B cell (primary cell): ENCODE measurements at regions not wholly inside any gene's neighbourhood (a gene's known extent, or its start where the extent isn't known, plus 50 kb on each side); places are given as distances from the start of the nearest gene placed in this dataset.

Source experiments
- ATAC-seq: fragments of 200-7000 bp; cut with Tn5 transposase; one replicate; pipeline ENCODE4 v1.10.0; 2021; ENCODE audit warnings: low read depth, mild to moderate bottlenecking, moderate number of reproducible peaks, moderate library complexity
- CTCF ChIA-PET: fragments of 350-600 bp; sonication (Branson Sonifier 250); formaldehyde crosslinking; loops from one replicate; lab custom pipeline; 2021; ENCODE audit warnings: antibody characterized with exemption, inconsistent platforms; lab: Charles Lee
- POLR2A ChIA-PET: fragments of 350-600 bp; sonication (Branson Sonifier 250); formaldehyde crosslinking; loops from one replicate; lab custom pipeline; 2021; ENCODE audit warnings: antibody characterized with exemption; lab: Charles Lee
- DNase-seq: peaks from one replicate; pipeline ENCODE4 v3.0.0; 2013
- H2AFZ ChIP-seq: 2 replicates; pipeline ENCODE4 v1.6.1; 2012; ENCODE audit warnings: mild to moderate bottlenecking, low read depth, low read length; ENCODE audit not compliant: insufficient read depth, poor library complexity, severe bottlenecking
- H3K27ac ChIP-seq, 2 donors: 1 replicate in 1 of 2; 2 replicates in 1 of 2; pipeline ENCODE4 v1.5.1; 2012 to 2013; ENCODE audit warnings: low read length in 2 of 2, mild to moderate bottlenecking in 2 of 2, moderate library complexity in 1 of 2
- H3K27me3 ChIP-seq, 4 experiments: fragments of 200-600 bp in 1 of 4; sonication (generic) in 1 of 4; replicated peaks in 1 of 4; 1 replicate in 2 of 4; 2 replicates in 2 of 4; pipeline versions ENCODE4 v1.6.1 to v1.7.0; 2013 to 2016; ENCODE audit warnings: low read length in 3 of 4, mild to moderate bottlenecking in 2 of 4, mixed read lengths in 1 of 4, moderate library complexity in 1 of 4; ENCODE audit not compliant: insufficient read depth in 4 of 4, control insufficient read depth in 3 of 4; ENCODE audit errors: control extremely low read depth in 1 of 4
- H3K36me3 ChIP-seq, 2 experiments: replicated peaks in 1 of 2; 1 replicate in 1 of 2; 2 replicates in 1 of 2; pipeline versions ENCODE4 v1.6.1 to v1.7.1; 2013; ENCODE audit warnings: low read length in 1 of 2; ENCODE audit not compliant: insufficient read depth in 2 of 2, control insufficient read depth in 1 of 2; ENCODE audit errors: control extremely low read depth in 1 of 2, extremely low read depth in 1 of 2
- H3K4me1 ChIP-seq, 2 donors: fragments of 200-600 bp in 1 of 2; sonication (generic) in 1 of 2; 1 replicate in 1 of 2; 2 replicates in 1 of 2; pipeline versions ENCODE4 v1.5.1 to v1.6.1; 2013 to 2017; ENCODE audit warnings: low read length in 2 of 2; ENCODE audit not compliant: control insufficient read depth in 2 of 2, insufficient read depth in 2 of 2
- H3K4me2 ChIP-seq: replicated peaks from 2 replicates; pipeline ENCODE3; 2012; ENCODE audit warnings: mild to moderate bottlenecking, low read depth, low read length; ENCODE audit not compliant: poor library complexity, severe bottlenecking
- H3K4me3 ChIP-seq, 5 experiments: fragments of 200-600 bp in 1 of 5; sonication (generic) in 1 of 5; 1 replicate in 3 of 5; 2 replicates in 2 of 5; pipeline versions ENCODE4 v1.5.1 to v1.7.0; 2011 to 2016; ENCODE audit warnings: low read length in 4 of 5, mild to moderate bottlenecking in 4 of 5, low read depth in 2 of 5, control low read depth in 1 of 5, moderate library complexity in 1 of 5; ENCODE audit not compliant: insufficient read depth in 1 of 5; ENCODE audit errors: control extremely low read depth in 1 of 5, extremely low read depth in 1 of 5
- H3K79me2 ChIP-seq: fragments of 200-600 bp; sonication (generic); one replicate; pipeline ENCODE4 v1.6.0; 2016; ENCODE audit warnings: low read length; ENCODE audit not compliant: control insufficient read depth, insufficient read depth
- H3K9ac ChIP-seq: fragments of 200-600 bp; sonication (generic); 2 replicates; pipeline ENCODE4 v1.6.1; 2017; ENCODE audit warnings: mild to moderate bottlenecking, low read length, moderate library complexity
- H3K9me3 ChIP-seq, 3 donors: one replicate each; pipeline versions ENCODE4 v1.6.1 to v1.7.1; 2013; ENCODE audit warnings: low read length in 2 of 3; ENCODE audit not compliant: control insufficient read depth in 2 of 3, insufficient read depth in 1 of 3; ENCODE audit errors: control extremely low read depth in 1 of 3
- H4K20me1 ChIP-seq: 2 replicates; pipeline ENCODE4 v1.6.0; 2012; ENCODE audit warnings: mild to moderate bottlenecking, low read length; ENCODE audit not compliant: insufficient read depth, control insufficient read depth, poor library complexity, severe bottlenecking
- H3K27ac Mint-ChIP-seq: one replicate; pipeline ENCODE4 v1.8.0; 2021; ENCODE audit warnings: mixed read lengths
- H3K27me3 Mint-ChIP-seq: one replicate; pipeline ENCODE4 v1.8.0; 2021; ENCODE audit warnings: mixed read lengths
- H3K4me1 Mint-ChIP-seq: one replicate; pipeline ENCODE4 v1.8.0; 2021; ENCODE audit warnings: mixed read lengths
- H3K4me3 Mint-ChIP-seq: one replicate; pipeline ENCODE4 v1.8.0; 2021; ENCODE audit warnings: mixed read lengths
- H3K9me3 Mint-ChIP-seq: one replicate; pipeline ENCODE4 v1.8.0; 2022; ENCODE audit warnings: mixed read lengths; ENCODE audit not compliant: insufficient read depth
- EZH2 ChIP-seq: IDR thresholded peaks from 2 replicates; pipeline ENCODE4 v1.6.1; 2012; ENCODE audit warnings: borderline replicate concordance, low read depth, mild to moderate bottlenecking, moderate library complexity, low read length; ENCODE audit not compliant: insufficient read depth, poor library complexity, severe bottlenecking
- WGBS: methylation state at CpG from one replicate; pipeline ENCODE4 v1.1.5; 2013; ENCODE audit warnings: missing lambda C conversion rate; ENCODE audit not compliant: insufficient coverage; 5-methylcytosine and 5-hydroxymethylcytosine counted together
- intact Hi-C: fragments of 100-400 bp; cut with micrococcal nuclease; formaldehyde crosslinking; loops from one replicate; pipeline ENCODE4 v1.10.0; 2022
- TF ChIP-seq, protein P1 (sequence below): fragments of 200-600 bp; IDR thresholded peaks from one replicate; pipeline ENCODE4 v1.8.0; 2022; ENCODE audit warnings: antibody characterized with exemption, mild to moderate bottlenecking

GRCh38 chr4:24278693-24279092, 305.7 kb downstream of the DHX15 start:
- POLR2A ChIA-PET = no interaction called here
- Histone ChIP-seq H3K9ac (no peak overlapping the region), H3K9me3 (no peaks in the 10 kb centered on the region), H3K27me3 (no peaks in the 10 kb centered on the region), H2AFZ (no peak overlapping the region), H3K79me2 (no peaks in the 10 kb centered on the region), H3K4me1 (no peaks in the 10 kb centered on the region), H3K4me2 (no peak overlapping the region), H4K20me1 (no peaks in the 10 kb centered on the region), H3K36me3 (no peaks in the 10 kb centered on the region), H3K4me3 (no peak overlapping the region), H3K27ac (no peak overlapping the region)
- no peak overlapping the region for H3K4me3 Mint-ChIP-seq
- CTCF ChIA-PET = no interaction called here
- no peak for TF ChIP-seq EZH2
- TF ChIP-seq, protein P1, sequence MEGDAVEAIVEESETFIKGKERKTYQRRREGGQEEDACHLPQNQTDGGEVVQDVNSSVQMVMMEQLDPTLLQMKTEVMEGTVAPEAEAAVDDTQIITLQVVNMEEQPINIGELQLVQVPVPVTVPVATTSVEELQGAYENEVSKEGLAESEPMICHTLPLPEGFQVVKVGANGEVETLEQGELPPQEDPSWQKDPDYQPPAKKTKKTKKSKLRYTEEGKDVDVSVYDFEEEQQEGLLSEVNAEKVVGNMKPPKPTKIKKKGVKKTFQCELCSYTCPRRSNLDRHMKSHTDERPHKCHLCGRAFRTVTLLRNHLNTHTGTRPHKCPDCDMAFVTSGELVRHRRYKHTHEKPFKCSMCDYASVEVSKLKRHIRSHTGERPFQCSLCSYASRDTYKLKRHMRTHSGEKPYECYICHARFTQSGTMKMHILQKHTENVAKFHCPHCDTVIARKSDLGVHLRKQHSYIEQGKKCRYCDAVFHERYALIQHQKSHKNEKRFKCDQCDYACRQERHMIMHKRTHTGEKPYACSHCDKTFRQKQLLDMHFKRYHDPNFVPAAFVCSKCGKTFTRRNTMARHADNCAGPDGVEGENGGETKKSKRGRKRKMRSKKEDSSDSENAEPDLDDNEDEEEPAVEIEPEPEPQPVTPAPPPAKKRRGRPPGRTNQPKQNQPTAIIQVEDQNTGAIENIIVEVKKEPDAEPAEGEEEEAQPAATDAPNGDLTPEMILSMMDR = no peak
- H3K27ac Mint-ChIP-seq = no peak overlapping the region
- no CpG with 5 or more reads among the region's 4 CpGs for WGBS
- intact Hi-C loops = no loop called here
- H3K9me3 Mint-ChIP-seq = no peaks in the 10 kb centered on the region
- DNase-seq (no peak), ATAC-seq (no peak)
- no peaks in the 10 kb centered on the region for H3K27me3 Mint-ChIP-seq
- H3K4me1 Mint-ChIP-seq = no peaks in the 10 kb centered on the region

DNA sequence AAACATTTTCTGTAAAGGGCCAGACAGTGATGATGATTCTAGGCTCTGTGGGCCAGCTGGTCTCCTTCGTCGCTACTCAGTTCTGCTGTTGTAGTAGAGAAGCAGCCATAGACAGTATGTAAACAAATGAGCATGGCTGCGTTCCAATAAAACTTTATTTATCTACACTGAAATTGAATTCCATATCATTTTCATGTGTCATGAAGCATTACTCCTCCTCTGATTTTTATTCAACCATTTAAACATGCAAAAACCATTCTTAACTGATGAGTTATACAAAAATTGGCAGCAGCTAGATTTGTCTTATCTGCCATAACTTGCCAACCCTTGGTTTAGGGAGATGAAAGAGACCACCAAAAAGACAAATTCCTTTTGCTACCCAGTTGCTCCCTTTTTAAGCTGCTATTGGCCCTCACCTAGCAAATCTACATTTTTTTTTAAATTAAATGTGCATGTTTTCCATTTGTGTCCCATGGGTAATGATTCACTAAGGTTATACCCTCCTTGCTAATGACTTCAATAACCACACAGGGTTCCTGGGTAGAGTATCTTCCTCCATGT, 309.9 kb downstream of the DHX15 start:
- no peak overlapping the region for H3K9ac ChIP-seq
- Mint-ChIP-seq H3K9me3 (peaks cover 4% of the 10 kb centered on the region), H3K4me1 (no peaks in the 10 kb centered on the region), H3K4me3 (no peak overlapping the region), H3K27me3 (no peaks in the 10 kb centered on the region), H3K27ac (no peak overlapping the region)
- no peaks in the 10 kb centered on the region for H3K4me1 ChIP-seq
- no peaks in the 10 kb centered on the region for H3K36me3 ChIP-seq
- WGBS = 93% methylated on average over 3 of the region's 3 CpGs
- intact Hi-C loops = no loop called here
- no peak for DNase-seq
- no peak for ATAC-seq
- H3K79me2 ChIP-seq = no peaks in the 10 kb centered on the region
- H3K27ac ChIP-seq = no peak overlapping the region
- TF ChIP-seq, protein P1 = no peak
- no peak for TF ChIP-seq EZH2
- no peaks in the 10 kb centered on the region for H3K27me3 ChIP-seq
- H3K4me3 ChIP-seq = no peak overlapping the region
- ChIA-PET CTCF (no interaction called here), POLR2A (no interaction called here)
- no peaks in the 10 kb centered on the region for H4K20me1 ChIP-seq
- H2AFZ ChIP-seq = no peak overlapping the region
- no peak overlapping the region for H3K4me2 ChIP-seq
- H3K9me3 ChIP-seq = no peaks in the 10 kb centered on the region
